Activated naive CD8-positive, alpha-beta T cell treated with anti-CD3 and anti-CD28 coated beads, Interleukin-2, amount 10 ng/mL, durations not matched to agents 7 days and 5 days (primary cell): ENCODE measurements at regions not wholly inside any gene's neighbourhood (a gene's known extent, or its start where the extent isn't known, plus 50 kb on each side); places are given as distances from the start of the nearest gene placed in this dataset.

Experiments used
- ATAC-seq: fragments of 150-1000 bp; cut with Tn5 transposase; one replicate; pipeline ENCODE4 v1.10.0; 2021; ENCODE audit warnings: low read depth, moderate library complexity
- POLR2A ChIA-PET: fragments of 350-600 bp; sonication (Branson Sonifier 250); formaldehyde crosslinking; loops from one replicate; lab custom pipeline; 2021; ENCODE audit warnings: antibody characterized with exemption; lab: Charles Lee
- DNase-seq: peaks from one replicate; pipeline ENCODE4 v3.0.0; 2021
- H3K27ac Mint-ChIP-seq: one replicate; pipeline ENCODE4 v1.8.0; 2022; ENCODE audit warnings: mild to moderate bottlenecking, mixed read lengths
- H3K27me3 Mint-ChIP-seq: one replicate; pipeline ENCODE4 v1.8.0; 2022; ENCODE audit warnings: mild to moderate bottlenecking, moderate library complexity, mixed read lengths
- H3K36me3 Mint-ChIP-seq: one replicate; pipeline ENCODE4 v1.8.0; 2021; ENCODE audit warnings: mild to moderate bottlenecking, mixed read lengths
- H3K4me1 Mint-ChIP-seq: one replicate; pipeline ENCODE4 v1.8.0; 2021; ENCODE audit warnings: mixed read lengths
- H3K4me3 Mint-ChIP-seq: one replicate; pipeline ENCODE4 v1.8.0; 2022; ENCODE audit warnings: mild to moderate bottlenecking, moderate library complexity, mixed read lengths
- H3K9me3 Mint-ChIP-seq: one replicate; pipeline ENCODE4 v1.8.0; 2021; ENCODE audit warnings: mixed read lengths

- Mint-ChIP-seq H3K36me3 (no peaks in the 10 kb centered on the region), H3K9me3 (no peaks in the 10 kb centered on the region), H3K27me3 (peaks cover 13% of the 10 kb centered on the region)
Observed at GRCh38 chr12:5210179-5210922, 166.7 kb downstream of the KCNA5 start.

GRCh38 chr12:5210923-5211290, 167.2 kb downstream of the KCNA5 start:
- no peak for DNase-seq
- Mint-ChIP-seq H3K9me3 (no peaks in the 10 kb centered on the region), H3K27ac (no peak overlapping the region), H3K4me3 (no peak overlapping the region), H3K27me3 (peaks cover 13% of the 10 kb centered on the region), H3K36me3 (no peaks in the 10 kb centered on the region), H3K4me1 (no peaks in the 10 kb centered on the region)
- POLR2A ChIA-PET = no interaction called here
- no peak for ATAC-seq

More at GRCh38 chr12:5210179-5210922, 166.7 kb downstream of the KCNA5 start:
- H3K4me3 Mint-ChIP-seq = no peak overlapping the region
- no peaks in the 10 kb centered on the region for H3K4me1 Mint-ChIP-seq
- DNase-seq (no peak), ATAC-seq (no peak)
- no peak overlapping the region for H3K27ac Mint-ChIP-seq
- POLR2A ChIA-PET = no interaction called here

DNA sequence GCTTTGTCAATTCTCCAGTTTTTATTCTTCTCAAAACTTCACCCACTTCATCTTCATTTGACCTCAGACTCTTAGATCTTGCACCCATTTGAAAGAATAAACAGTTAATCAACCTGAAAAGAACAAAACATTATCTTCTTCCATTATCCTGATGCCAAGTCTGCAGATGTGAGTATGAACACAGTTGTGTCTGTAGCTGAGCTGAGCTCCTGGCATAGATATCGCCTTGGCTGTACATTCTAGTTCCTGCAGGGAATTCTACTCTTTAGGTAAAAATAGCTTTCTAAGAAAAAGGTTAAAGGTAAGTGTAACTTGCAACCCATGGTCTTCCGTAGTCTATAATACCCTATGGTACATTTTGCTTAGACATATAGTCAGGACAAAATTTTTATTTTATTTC, 169.7 kb downstream of the KCNA5 start:
- DNase-seq (no peak), ATAC-seq (no peak)
- Mint-ChIP-seq H3K4me3 (no peak overlapping the region), H3K9me3 (no peaks in the 10 kb centered on the region), H3K27me3 (peaks cover 13% of the 10 kb centered on the region), H3K27ac (no peak overlapping the region), H3K36me3 (no peaks in the 10 kb centered on the region), H3K4me1 (no peaks in the 10 kb centered on the region)
- POLR2A ChIA-PET = no interaction called here

DNA sequence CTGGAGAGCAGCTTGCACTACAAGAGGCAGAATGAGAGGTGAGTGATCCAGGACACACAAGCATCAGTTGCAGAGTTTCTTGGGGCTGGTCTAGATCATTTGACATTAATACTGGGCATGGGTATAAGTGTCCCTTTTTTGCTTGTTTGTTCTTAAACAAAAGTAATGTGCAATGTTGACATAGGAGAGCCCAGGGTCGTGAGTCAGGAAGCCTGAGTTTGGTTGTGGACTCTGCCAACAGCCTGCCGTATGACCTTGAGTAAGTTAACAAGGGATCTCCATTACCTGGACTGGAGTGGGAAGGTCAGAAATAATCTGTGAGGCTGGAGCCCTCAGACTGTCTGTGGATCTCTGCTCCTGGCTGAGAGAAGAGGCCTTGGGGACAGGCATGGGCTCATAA, 170.3 kb downstream of the KCNA5 start:
- DNase-seq (no peak), ATAC-seq (no peak)
- no peaks in the 10 kb centered on the region for H3K4me1 Mint-ChIP-seq
- H3K9me3 Mint-ChIP-seq = no peaks in the 10 kb centered on the region
- H3K4me3 Mint-ChIP-seq = no peak overlapping the region
- peaks cover 16% of the 10 kb centered on the region for H3K27me3 Mint-ChIP-seq
- POLR2A ChIA-PET = no interaction called here
- H3K27ac Mint-ChIP-seq = no peak overlapping the region
- H3K36me3 Mint-ChIP-seq = no peaks in the 10 kb centered on the region

DNA sequence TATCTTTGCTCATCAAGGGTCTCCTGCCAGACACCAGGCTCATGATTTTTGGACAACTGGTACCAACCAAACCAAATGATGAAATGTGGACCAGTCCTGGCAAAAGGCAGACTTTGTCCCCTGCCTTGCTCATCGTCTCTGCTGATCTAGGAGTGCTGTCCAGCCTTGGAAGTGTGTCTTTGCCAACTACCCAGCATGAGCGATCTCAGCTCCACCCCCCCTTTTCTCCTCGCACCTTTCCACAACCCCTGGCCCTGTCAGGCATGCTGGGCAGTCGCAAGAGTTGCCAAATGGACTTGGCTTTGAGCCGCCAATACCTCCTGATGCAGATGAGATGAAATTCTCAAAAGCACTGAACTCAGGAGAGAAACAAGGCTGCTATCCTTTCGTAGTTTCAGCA, 174.3 kb downstream of the KCNA5 start:
- Mint-ChIP-seq H3K36me3 (no peaks in the 10 kb centered on the region), H3K4me3 (no peak overlapping the region), H3K27ac (no peak overlapping the region), H3K9me3 (no peaks in the 10 kb centered on the region), H3K27me3 (peaks cover 13% of the 10 kb centered on the region), H3K4me1 (peaks cover 9% of the 10 kb centered on the region)
- DNase-seq (no peak), ATAC-seq (no peak)
- POLR2A ChIA-PET = no interaction called here

DNA sequence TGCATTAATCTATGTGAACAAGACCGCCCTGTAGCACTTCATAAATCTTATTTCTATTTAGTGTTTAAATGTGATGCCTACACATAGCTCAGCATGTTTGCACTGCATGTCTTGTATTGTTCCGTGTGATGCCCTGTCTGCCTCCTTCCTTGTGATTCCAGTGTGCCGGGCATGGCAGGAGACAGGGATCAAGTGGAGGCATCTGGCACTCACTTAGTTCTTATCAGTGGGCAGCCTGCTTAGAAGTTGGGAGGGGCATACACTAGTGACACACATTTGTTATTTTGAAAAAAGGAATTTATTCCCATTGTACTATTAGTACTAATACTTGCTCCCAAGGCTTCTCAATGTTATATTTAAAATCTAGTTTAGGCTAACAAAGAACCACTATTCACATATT, 176.4 kb downstream of the KCNA5 start:
- Mint-ChIP-seq H3K9me3 (no peaks in the 10 kb centered on the region), H3K27me3 (peaks cover 10% of the 10 kb centered on the region), H3K27ac (no peak overlapping the region), H3K4me1 (peaks cover 9% of the 10 kb centered on the region), H3K4me3 (no peak overlapping the region), H3K36me3 (no peaks in the 10 kb centered on the region)
- DNase-seq = no peak
- ATAC-seq = no peak
- POLR2A ChIA-PET = no interaction called here

DNA sequence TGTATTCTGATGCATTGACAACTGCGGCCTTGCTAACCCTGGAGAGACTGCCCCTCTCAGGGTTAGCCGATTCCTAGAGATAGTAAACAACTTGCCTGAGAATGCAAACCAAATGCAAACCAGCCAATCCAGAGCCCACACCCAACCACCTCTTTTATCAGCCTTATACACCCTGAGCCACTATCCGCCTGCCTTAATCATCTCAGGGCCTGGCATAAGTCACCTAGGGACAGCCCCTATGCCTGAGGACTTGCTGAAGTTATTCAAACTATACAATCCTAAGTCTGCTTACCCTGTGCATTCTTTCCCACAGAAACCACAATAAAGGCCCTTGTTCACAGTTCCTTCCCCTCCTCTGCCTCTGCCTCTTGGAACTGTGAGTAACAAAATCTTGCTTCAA, 177.2 kb downstream of the KCNA5 start:
- POLR2A ChIA-PET = no interaction called here
- ATAC-seq = peak; percentile 93
- Mint-ChIP-seq H3K4me1 (peaks cover 9% of the 10 kb centered on the region), H3K4me3 (no peak overlapping the region), H3K36me3 (no peaks in the 10 kb centered on the region), H3K27ac (no peak overlapping the region), H3K9me3 (no peaks in the 10 kb centered on the region), H3K27me3 (peaks cover 10% of the 10 kb centered on the region)
- no peak for DNase-seq

GRCh38 chr12:5222011-5222461, 178.4 kb downstream of the KCNA5 start:
- H3K27me3 Mint-ChIP-seq = peaks cover 10% of the 10 kb centered on the region
- no peak for DNase-seq
- ATAC-seq = no peak
- peaks cover 9% of the 10 kb centered on the region for H3K4me1 Mint-ChIP-seq
- H3K4me3 Mint-ChIP-seq = no peak overlapping the region
- H3K27ac Mint-ChIP-seq = no peak overlapping the region
- no peaks in the 10 kb centered on the region for H3K36me3 Mint-ChIP-seq
- POLR2A ChIA-PET = no interaction called here
- H3K9me3 Mint-ChIP-seq = no peaks in the 10 kb centered on the region

DNA sequence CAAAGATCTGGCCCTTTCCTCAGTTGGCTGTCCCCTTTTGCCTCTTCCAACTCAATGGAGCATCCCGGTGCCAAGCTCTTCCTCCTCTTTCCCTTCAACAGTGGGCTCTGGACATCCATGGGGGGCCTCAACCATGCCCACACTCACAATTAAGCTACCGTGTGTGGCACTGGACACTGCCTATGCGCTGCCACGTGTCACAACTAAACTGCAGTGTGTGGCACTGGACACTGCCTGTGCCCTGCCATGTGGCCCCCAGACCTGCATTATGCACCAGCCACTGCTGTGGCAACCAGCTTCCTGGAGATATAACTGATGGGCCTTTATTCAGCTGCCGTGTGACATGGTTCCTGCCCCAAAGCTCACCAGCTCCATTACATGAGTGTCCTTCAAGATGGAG, 179.1 kb downstream of the KCNA5 start:
- Mint-ChIP-seq H3K36me3 (no peaks in the 10 kb centered on the region), H3K4me3 (no peak overlapping the region), H3K9me3 (no peaks in the 10 kb centered on the region), H3K4me1 (peaks cover 9% of the 10 kb centered on the region), H3K27ac (no peak overlapping the region), H3K27me3 (peaks cover 10% of the 10 kb centered on the region)
- POLR2A ChIA-PET = no interaction called here
- ATAC-seq (no peak), DNase-seq (no peak)

DNA sequence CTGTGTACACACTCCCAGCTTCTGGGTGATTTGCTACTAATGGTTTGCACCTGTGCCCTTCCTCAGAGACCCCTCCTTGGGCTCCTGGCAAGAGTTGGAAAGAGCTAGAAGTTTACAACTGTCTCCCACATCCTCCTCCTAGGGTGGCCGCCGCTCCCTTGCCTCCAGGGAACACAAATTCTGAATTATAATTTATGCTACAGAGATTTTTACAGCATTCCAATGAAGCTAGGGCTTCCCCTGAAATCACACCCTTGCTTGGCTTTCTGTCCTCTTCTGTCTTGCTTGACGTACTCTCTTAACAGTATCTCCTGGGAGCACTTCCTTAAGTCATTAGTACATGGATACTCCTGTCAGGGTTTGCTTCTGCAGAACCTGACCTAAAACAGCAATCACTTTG, 180.2 kb downstream of the KCNA5 start:
- no peak overlapping the region for H3K27ac Mint-ChIP-seq
- ATAC-seq (no peak), DNase-seq (no peak)
- peaks cover 9% of the 10 kb centered on the region for H3K4me1 Mint-ChIP-seq
- POLR2A ChIA-PET = no interaction called here
- H3K36me3 Mint-ChIP-seq = no peaks in the 10 kb centered on the region
- H3K27me3 Mint-ChIP-seq = peaks cover 6% of the 10 kb centered on the region
- H3K9me3 Mint-ChIP-seq = peaks cover 2% of the 10 kb centered on the region
- no peak overlapping the region for H3K4me3 Mint-ChIP-seq

DNA sequence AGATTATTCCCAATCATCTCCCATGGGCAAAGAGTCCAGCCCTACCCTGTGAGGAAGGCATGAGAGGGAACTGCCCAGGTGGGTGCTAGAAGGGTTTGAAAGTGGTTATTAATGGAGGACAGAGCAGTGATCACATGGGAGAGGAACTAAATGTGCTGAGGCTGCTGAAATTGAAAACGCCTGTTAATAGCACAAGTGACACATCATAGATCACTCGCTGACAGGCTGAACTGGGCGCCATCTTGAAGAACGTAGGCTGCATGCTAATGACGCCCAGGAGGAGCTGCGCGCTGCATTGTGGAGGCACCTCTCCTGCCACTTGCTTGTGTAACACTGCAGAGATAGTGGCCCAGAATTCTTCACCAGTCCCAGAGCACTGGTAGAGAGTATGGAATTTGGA, 182.9 kb downstream of the KCNA5 start:
- ATAC-seq = no peak
- DNase-seq = no peak
- no peak overlapping the region for H3K27ac Mint-ChIP-seq
- POLR2A ChIA-PET = no interaction called here
- peaks cover 3% of the 10 kb centered on the region for H3K9me3 Mint-ChIP-seq
- H3K36me3 Mint-ChIP-seq = no peaks in the 10 kb centered on the region
- no peak overlapping the region for H3K4me3 Mint-ChIP-seq
- H3K27me3 Mint-ChIP-seq = peaks cover 3% of the 10 kb centered on the region
- no peaks in the 10 kb centered on the region for H3K4me1 Mint-ChIP-seq

GRCh38 chr12:5227708-5228373, 184.2 kb downstream of the KCNA5 start:
- Mint-ChIP-seq H3K27me3 (peaks cover 3% of the 10 kb centered on the region), H3K4me3 (no peak overlapping the region), H3K36me3 (no peaks in the 10 kb centered on the region), H3K4me1 (no peaks in the 10 kb centered on the region), H3K27ac (no peak overlapping the region), H3K9me3 (peaks cover 3% of the 10 kb centered on the region)
- DNase-seq = no peak
- POLR2A ChIA-PET = no interaction called here
- ATAC-seq = no peak

- no peak for DNase-seq
- Mint-ChIP-seq H3K9me3 (peaks cover 3% of the 10 kb centered on the region), H3K4me1 (no peaks in the 10 kb centered on the region), H3K27me3 (no peaks in the 10 kb centered on the region), H3K4me3 (no peak overlapping the region), H3K27ac (no peak overlapping the region), H3K36me3 (no peaks in the 10 kb centered on the region)
- POLR2A ChIA-PET = no interaction called here
- ATAC-seq = no peak
Observed at GRCh38 chr12:5230156-5230555, 186.5 kb downstream of the KCNA5 start.

DNA sequence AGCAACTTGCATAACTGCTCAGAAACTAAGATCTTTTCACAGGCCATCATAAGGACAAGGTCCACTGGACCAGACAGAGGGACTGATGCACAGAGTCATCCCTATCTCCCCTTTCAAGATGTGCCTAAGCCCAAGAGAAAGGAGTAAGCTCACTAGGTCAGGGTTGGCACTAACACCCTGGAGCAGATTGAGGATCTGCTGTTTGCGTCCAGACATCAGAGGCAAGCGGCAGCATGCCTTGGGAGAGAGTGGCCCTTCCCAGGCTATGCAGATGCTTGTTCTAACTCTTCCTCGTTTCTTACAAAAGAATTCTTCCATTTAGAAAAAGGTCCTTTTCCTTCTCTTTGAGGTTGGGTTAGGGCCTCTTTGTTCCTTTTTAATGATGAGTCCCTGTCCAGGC, 187.2 kb downstream of the KCNA5 start:
- peaks cover 3% of the 10 kb centered on the region for H3K9me3 Mint-ChIP-seq
- H3K4me1 Mint-ChIP-seq = no peaks in the 10 kb centered on the region
- no peaks in the 10 kb centered on the region for H3K36me3 Mint-ChIP-seq
- no peak overlapping the region for H3K27ac Mint-ChIP-seq
- POLR2A ChIA-PET = no interaction called here
- no peak for DNase-seq
- ATAC-seq = no peak
- H3K27me3 Mint-ChIP-seq = no peaks in the 10 kb centered on the region
- no peak overlapping the region for H3K4me3 Mint-ChIP-seq
